ENCODE measurements at regions not wholly inside any gene's neighbourhood (a gene's known extent, or its start where the extent isn't known, plus 50 kb on each side); places are given as distances from the start of the nearest gene placed in this dataset.
"Not testable (repeated sequence)": the region's sequence is repeated elsewhere in the genome, so short reads cannot be mapped to it uniquely, and the experiment has no call there.

DNA sequence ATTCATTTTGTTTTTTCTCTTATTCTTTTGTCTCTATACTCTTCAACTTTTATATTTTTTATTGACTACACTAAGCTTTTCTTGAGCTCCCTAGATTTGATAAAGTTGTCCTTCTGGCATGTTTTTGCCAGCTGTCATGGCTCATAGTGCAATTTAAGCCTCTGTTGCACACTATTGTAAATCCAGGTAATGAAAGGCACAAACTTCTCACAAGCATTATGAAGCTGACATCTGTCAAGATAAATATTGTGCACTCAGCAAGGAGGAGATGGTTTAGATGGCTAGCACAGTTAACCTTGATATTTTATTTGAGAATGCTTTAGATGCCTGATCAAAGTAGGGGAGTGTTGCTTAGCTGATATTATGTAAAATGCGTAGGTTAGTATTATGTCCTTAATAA, 1280.9 kb downstream of the NSUN3 start:
- no peaks in the 10 kb centered on the region for H3K9me3 ChIP-seq (ENCODE audit: low read depth)
- TF ChIP-seq EZH2 (IDR thresholded peaks at IDR 0.05; ENCODE audit: borderline replicate concordance): no peak
- no peaks in the 10 kb centered on the region for H4K20me1 ChIP-seq (ENCODE audit: insufficient read depth, poor library complexity, severe bottlenecking)
- no peaks in the 10 kb centered on the region for H3K9me2 ChIP-seq (replicated peaks; ENCODE audit: insufficient read depth)
- no peaks in the 10 kb centered on the region for H3K79me2 ChIP-seq
- no peaks in the 10 kb centered on the region for H3K36me3 ChIP-seq (replicated peaks; ENCODE audit: insufficient read depth, low read depth)
- no peak overlapping the region for H3K4me2 ChIP-seq
- H3K27me3 ChIP-seq: no peaks in the 10 kb centered on the region
- 76% methylated on average over 1 of the region's 1 CpG for WGBS (ENCODE audit: low lambda C conversion rate, missing lambda C conversion rate)
- H3K27ac ChIP-seq: no peak overlapping the region
- peaks cover 19% of the 10 kb centered on the region for H3K4me1 ChIP-seq (ENCODE audit: insufficient read depth)
- DNase-seq (ENCODE audit: low spot score): no peak
- no peak overlapping the region for H3K4me3 ChIP-seq
- H2AFZ ChIP-seq: no peak overlapping the region

DNA sequence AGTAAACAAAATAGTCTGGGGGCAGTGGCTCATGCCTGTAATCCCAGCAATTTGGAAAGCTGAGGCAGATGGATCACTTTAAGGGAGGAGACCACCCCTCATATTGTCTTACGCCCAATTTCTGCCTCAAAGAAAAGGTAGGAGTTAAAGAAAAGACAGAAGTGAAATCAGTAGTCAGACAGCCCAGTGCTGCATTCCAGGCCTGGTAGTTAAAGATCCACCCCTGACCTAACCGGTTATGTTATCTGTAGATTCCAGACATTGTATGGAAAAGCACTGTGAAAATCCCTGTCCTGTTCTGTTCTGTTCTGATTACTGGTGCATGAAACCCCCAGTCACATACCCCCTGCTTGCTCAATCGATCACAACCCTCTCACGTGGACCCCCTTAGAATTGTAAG, 1285.1 kb downstream of the NSUN3 start:
- not testable (repeated sequence) for DNase-seq (ENCODE audit: low spot score)
- peaks cover 16% of the 10 kb centered on the region for H3K4me1 ChIP-seq (ENCODE audit: insufficient read depth)
- 38% methylated on average over 4 of the region's 4 CpGs for whole genome bisulfite sequencing (ENCODE audit: low lambda C conversion rate, missing lambda C conversion rate)

DNA sequence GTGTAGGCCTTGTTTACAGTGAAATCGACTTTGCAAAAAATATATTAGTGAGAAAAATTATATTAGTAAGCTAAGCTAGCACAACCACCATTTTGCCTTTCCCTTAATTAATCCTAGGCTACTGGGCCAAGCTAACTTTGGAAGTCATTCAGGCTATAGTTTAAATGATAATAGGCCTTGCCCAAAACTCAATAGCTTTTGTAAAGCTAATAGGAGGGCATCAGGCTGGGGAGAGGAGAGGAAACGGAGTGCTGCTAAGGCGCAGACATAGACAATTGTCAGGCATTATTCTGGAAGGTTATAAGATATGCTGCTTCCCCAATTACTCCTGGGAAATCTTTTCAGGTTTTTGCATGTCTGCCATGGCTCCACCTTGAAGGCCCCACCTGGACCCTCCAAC, 1286.0 kb downstream of the NSUN3 start:
- no peaks in the 10 kb centered on the region for H4K20me1 ChIP-seq (ENCODE audit: insufficient read depth, poor library complexity, severe bottlenecking)
- H3K4me1 ChIP-seq (ENCODE audit: insufficient read depth): peaks cover 9% of the 10 kb centered on the region
- H3K4me2 ChIP-seq: no peak overlapping the region
- 99% methylated on average over 3 of the region's 3 CpGs for WGBS (ENCODE audit: low lambda C conversion rate, missing lambda C conversion rate)
- H3K36me3 ChIP-seq (replicated peaks; ENCODE audit: insufficient read depth, low read depth): no peaks in the 10 kb centered on the region
- no peak for DNase-seq (ENCODE audit: low spot score)
- no peak overlapping the region for H3K27ac ChIP-seq
- no peaks in the 10 kb centered on the region for H3K27me3 ChIP-seq
- H3K9me2 ChIP-seq (replicated peaks; ENCODE audit: insufficient read depth): no peaks in the 10 kb centered on the region
- no peaks in the 10 kb centered on the region for H3K79me2 ChIP-seq
- H2AFZ ChIP-seq: no peak overlapping the region
- no peaks in the 10 kb centered on the region for H3K9me3 ChIP-seq (ENCODE audit: low read depth)
- H3K4me3 ChIP-seq: no peak overlapping the region
- TF ChIP-seq EZH2phosphoT487 (IDR thresholded peaks at IDR 0.05; ENCODE audit: low read depth, severe bottlenecking, unreplicated experiment): no peak
- TF ChIP-seq, protein P1, sequence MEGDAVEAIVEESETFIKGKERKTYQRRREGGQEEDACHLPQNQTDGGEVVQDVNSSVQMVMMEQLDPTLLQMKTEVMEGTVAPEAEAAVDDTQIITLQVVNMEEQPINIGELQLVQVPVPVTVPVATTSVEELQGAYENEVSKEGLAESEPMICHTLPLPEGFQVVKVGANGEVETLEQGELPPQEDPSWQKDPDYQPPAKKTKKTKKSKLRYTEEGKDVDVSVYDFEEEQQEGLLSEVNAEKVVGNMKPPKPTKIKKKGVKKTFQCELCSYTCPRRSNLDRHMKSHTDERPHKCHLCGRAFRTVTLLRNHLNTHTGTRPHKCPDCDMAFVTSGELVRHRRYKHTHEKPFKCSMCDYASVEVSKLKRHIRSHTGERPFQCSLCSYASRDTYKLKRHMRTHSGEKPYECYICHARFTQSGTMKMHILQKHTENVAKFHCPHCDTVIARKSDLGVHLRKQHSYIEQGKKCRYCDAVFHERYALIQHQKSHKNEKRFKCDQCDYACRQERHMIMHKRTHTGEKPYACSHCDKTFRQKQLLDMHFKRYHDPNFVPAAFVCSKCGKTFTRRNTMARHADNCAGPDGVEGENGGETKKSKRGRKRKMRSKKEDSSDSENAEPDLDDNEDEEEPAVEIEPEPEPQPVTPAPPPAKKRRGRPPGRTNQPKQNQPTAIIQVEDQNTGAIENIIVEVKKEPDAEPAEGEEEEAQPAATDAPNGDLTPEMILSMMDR (IDR thresholded peaks at IDR 0.05; ENCODE audit: poor library complexity): no peak
- TF ChIP-seq EZH2 (IDR thresholded peaks at IDR 0.05; ENCODE audit: borderline replicate concordance): no peak

More for the DNA sequence above, 1285.1 kb downstream of the NSUN3 start:
- H3K4me3 ChIP-seq; H3K9me3 ChIP-seq (ENCODE audit: low read depth); H2AFZ ChIP-seq; H3K9me2 ChIP-seq (replicated peaks; ENCODE audit: insufficient read depth); H3K36me3 ChIP-seq (replicated peaks; ENCODE audit: insufficient read depth, low read depth); H4K20me1 ChIP-seq (ENCODE audit: insufficient read depth, poor library complexity, severe bottlenecking); H3K27me3 ChIP-seq; H3K79me2 ChIP-seq: not testable (repeated sequence)
- peak overlapping the region; percentile 29 for H3K27ac ChIP-seq
- peak overlapping the region; percentile 41 for H3K4me2 ChIP-seq

DNA sequence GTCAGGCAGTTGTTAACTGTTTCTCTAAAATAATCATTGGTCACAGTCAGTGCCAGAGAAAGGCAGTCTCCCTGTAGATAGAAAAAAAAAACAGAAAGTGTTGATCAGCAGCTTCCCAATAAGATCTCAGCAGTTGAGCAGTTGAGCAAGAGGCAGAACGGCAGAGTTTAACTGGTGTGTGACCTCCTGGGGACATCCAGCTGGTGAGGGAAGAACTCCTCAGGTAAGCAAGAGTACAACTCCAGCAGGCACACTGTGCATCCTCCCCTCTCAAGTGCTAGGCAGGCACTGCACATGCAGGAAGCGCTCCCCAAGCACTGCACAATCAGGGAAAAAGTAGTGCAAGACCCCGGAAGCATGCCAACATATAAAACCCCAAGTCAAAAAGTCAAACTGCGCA, 1287.2 kb downstream of the NSUN3 start:
- no peaks in the 10 kb centered on the region for H3K79me2 ChIP-seq
- no peaks in the 10 kb centered on the region for H4K20me1 ChIP-seq (ENCODE audit: insufficient read depth, poor library complexity, severe bottlenecking)
- no peak for DNase-seq (ENCODE audit: low spot score)
- 87% methylated on average over 4 of the region's 4 CpGs for WGBS (ENCODE audit: low lambda C conversion rate, missing lambda C conversion rate)
- TF ChIP-seq EZH2phosphoT487 (IDR thresholded peaks at IDR 0.05; ENCODE audit: low read depth, severe bottlenecking, unreplicated experiment) (no peak), EZH2 (IDR thresholded peaks at IDR 0.05; ENCODE audit: borderline replicate concordance) (no peak)
- TF ChIP-seq, protein P1 (IDR thresholded peaks at IDR 0.05; ENCODE audit: poor library complexity): no peak
- H3K27ac ChIP-seq: no peak overlapping the region
- H3K4me3 ChIP-seq: no peak overlapping the region
- H3K4me1 ChIP-seq (ENCODE audit: insufficient read depth): peaks cover 9% of the 10 kb centered on the region
- no peak overlapping the region for H3K4me2 ChIP-seq
- H3K27me3 ChIP-seq: no peaks in the 10 kb centered on the region
- no peaks in the 10 kb centered on the region for H3K36me3 ChIP-seq (replicated peaks; ENCODE audit: insufficient read depth, low read depth)
- H3K9me2 ChIP-seq (replicated peaks; ENCODE audit: insufficient read depth): no peaks in the 10 kb centered on the region
- H3K9me3 ChIP-seq (ENCODE audit: low read depth): no peaks in the 10 kb centered on the region
- H2AFZ ChIP-seq: no peak overlapping the region
